HCT116 (cell line): ENCODE measurements at regions not wholly inside any gene's neighbourhood (a gene's known extent, or its start where the extent isn't known, plus 50 kb on each side); places are given as distances from the start of the nearest gene placed in this dataset.

ENCODE experiments used
- EGR1 ChIP-seq: IDR thresholded peaks from 2 replicates; pipeline ENCODE4 v1.6.1; 2012; ENCODE audit warnings: low read depth
- ELF1 ChIP-seq: IDR thresholded peaks from 2 replicates; pipeline ENCODE4 v1.6.1; 2012; ENCODE audit warnings: low read depth, borderline replicate concordance
- EZH2 ChIP-seq: fragments of 200-600 bp; sonication (generic); IDR thresholded peaks from 2 replicates; pipeline ENCODE4 v1.6.1; 2017; ENCODE audit warnings: antibody characterized with exemption, mixed run types
- EZH2phosphoT487 ChIP-seq: fragments of 200-600 bp; IDR thresholded peaks from 2 replicates; pipeline ENCODE4 v1.6.1; 2018; ENCODE audit warnings: antibody characterized with exemption, borderline replicate concordance
- RAD21 ChIP-seq: IDR thresholded peaks from 2 replicates; pipeline ENCODE4 v1.6.1; 2012; ENCODE audit warnings: low read depth, mild to moderate bottlenecking
- SP1 ChIP-seq: IDR thresholded peaks from 2 replicates; pipeline ENCODE4 v1.6.1; 2012; ENCODE audit warnings: low read depth
- SRF ChIP-seq: IDR thresholded peaks from 2 replicates; pipeline ENCODE4 v1.6.1; 2012; ENCODE audit warnings: low read depth
- TF ChIP-seq, protein P1 (sequence below), 3 experiments: fragments of 200-600 bp in 1 of 3; sonication (generic) in 1 of 3; IDR thresholded peaks in 2 of 3; conservative IDR thresholded peaks in 1 of 3; 2 replicates each; pipeline ENCODE4 v1.5.1; 2012 to 2017; ENCODE audit warnings: low read depth in 2 of 3, low read length in 2 of 3, antibody characterized with exemption in 1 of 3, borderline replicate concordance in 1 of 3, control low read depth in 1 of 3, mild to moderate bottlenecking in 1 of 3, mixed read lengths in 1 of 3, mixed run types in 1 of 3, moderate library complexity in 1 of 3; ENCODE audit not compliant: insufficient read depth in 1 of 3

DNA sequence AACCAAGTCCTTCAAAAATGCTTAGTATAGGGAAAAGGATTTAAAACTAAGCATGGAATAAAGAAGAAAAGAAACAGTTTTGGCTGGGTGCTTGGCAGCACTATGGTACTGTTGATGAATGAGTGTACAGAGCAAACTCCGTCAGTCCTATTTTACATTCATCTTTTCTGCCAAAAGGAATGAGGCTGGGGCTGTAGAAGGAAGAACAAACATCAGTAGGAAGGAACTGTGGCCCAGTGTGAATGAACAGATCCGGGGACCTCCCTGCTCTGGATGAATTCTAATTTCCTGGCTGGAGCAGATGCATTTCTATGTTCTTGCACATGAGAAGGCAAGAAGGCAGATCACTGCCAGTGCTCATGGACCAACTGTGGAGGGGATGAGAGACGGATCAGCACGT lies 474.0 kb upstream of the MEIS1 start:
- no peak for TF ChIP-seq SP1
- no peak for TF ChIP-seq ELF1
- TF ChIP-seq RAD21: no peak
- TF ChIP-seq EZH2: no peak
- TF ChIP-seq, protein P1, sequence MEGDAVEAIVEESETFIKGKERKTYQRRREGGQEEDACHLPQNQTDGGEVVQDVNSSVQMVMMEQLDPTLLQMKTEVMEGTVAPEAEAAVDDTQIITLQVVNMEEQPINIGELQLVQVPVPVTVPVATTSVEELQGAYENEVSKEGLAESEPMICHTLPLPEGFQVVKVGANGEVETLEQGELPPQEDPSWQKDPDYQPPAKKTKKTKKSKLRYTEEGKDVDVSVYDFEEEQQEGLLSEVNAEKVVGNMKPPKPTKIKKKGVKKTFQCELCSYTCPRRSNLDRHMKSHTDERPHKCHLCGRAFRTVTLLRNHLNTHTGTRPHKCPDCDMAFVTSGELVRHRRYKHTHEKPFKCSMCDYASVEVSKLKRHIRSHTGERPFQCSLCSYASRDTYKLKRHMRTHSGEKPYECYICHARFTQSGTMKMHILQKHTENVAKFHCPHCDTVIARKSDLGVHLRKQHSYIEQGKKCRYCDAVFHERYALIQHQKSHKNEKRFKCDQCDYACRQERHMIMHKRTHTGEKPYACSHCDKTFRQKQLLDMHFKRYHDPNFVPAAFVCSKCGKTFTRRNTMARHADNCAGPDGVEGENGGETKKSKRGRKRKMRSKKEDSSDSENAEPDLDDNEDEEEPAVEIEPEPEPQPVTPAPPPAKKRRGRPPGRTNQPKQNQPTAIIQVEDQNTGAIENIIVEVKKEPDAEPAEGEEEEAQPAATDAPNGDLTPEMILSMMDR (IDR thresholded peaks at IDR 0.05 in 2 of 3, conservative IDR thresholded peaks at IDR 0.05 in 1 of 3; ENCODE audit: borderline replicate concordance in 1 of 3, insufficient read depth in 1 of 3, low read depth in 2 of 3, low read length in 2 of 3): no peak
- TF ChIP-seq EGR1: no peak
- no peak for TF ChIP-seq SRF
- TF ChIP-seq EZH2phosphoT487: no peak
